PFSK-1 (cell line): ENCODE measurements at regions not wholly inside any gene's neighbourhood (a gene's known extent, or its start where the extent isn't known, plus 50 kb on each side); places are given as distances from the start of the nearest gene placed in this dataset.

Experiments used
- FOXP2 ChIP-seq: optimal IDR thresholded peaks from 2 replicates; pipeline ENCODE3; 2011; ENCODE audit warnings: borderline replicate concordance, control low read depth, inconsistent platforms; ENCODE audit not compliant: insufficient read depth; ENCODE audit errors: extremely low read length, extremely low read depth
- POLR2AphosphoS5 ChIP-seq: IDR thresholded peaks from 2 replicates; pipeline ENCODE4 v1.6.1; 2012; ENCODE audit warnings: low read depth, mild to moderate bottlenecking, control low read depth, low read length, moderate library complexity
- SIN3A ChIP-seq: IDR thresholded peaks from 2 replicates; pipeline ENCODE4 v1.6.1; 2012; ENCODE audit warnings: mild to moderate bottlenecking, low read length, moderate library complexity, borderline replicate concordance; ENCODE audit not compliant: insufficient read depth
- TAF1 ChIP-seq: IDR thresholded peaks from 2 replicates; pipeline ENCODE4 v1.6.1; 2012; ENCODE audit warnings: low read length, control low read depth, borderline replicate concordance; ENCODE audit not compliant: insufficient read depth
- TF ChIP-seq, protein P1 (sequence below), 2 experiments: IDR thresholded peaks; 2 replicates each; pipeline versions ENCODE4 v1.6.1 to v1.8.0; 2011 to 2012; ENCODE audit warnings: low read depth in 2 of 2, low read length in 2 of 2, control low read depth in 1 of 2, inconsistent platforms in 1 of 2, mild to moderate bottlenecking in 1 of 2, moderate library complexity in 1 of 2; ENCODE audit not compliant: insufficient read depth in 1 of 2

GRCh38 chr2:65630643-65631042, 198.2 kb upstream of the SPRED2 start:
- TF ChIP-seq, protein P1, sequence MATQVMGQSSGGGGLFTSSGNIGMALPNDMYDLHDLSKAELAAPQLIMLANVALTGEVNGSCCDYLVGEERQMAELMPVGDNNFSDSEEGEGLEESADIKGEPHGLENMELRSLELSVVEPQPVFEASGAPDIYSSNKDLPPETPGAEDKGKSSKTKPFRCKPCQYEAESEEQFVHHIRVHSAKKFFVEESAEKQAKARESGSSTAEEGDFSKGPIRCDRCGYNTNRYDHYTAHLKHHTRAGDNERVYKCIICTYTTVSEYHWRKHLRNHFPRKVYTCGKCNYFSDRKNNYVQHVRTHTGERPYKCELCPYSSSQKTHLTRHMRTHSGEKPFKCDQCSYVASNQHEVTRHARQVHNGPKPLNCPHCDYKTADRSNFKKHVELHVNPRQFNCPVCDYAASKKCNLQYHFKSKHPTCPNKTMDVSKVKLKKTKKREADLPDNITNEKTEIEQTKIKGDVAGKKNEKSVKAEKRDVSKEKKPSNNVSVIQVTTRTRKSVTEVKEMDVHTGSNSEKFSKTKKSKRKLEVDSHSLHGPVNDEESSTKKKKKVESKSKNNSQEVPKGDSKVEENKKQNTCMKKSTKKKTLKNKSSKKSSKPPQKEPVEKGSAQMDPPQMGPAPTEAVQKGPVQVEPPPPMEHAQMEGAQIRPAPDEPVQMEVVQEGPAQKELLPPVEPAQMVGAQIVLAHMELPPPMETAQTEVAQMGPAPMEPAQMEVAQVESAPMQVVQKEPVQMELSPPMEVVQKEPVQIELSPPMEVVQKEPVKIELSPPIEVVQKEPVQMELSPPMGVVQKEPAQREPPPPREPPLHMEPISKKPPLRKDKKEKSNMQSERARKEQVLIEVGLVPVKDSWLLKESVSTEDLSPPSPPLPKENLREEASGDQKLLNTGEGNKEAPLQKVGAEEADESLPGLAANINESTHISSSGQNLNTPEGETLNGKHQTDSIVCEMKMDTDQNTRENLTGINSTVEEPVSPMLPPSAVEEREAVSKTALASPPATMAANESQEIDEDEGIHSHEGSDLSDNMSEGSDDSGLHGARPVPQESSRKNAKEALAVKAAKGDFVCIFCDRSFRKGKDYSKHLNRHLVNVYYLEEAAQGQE (IDR thresholded peaks at IDR 0.05; ENCODE audit: insufficient read depth in 1 of 2, low read depth in 2 of 2, low read length in 2 of 2) = no peak
- TF ChIP-seq SIN3A (no peak), FOXP2 (no peak), POLR2AphosphoS5 (no peak), TAF1 (no peak)

GRCh38 chr2:65628156-65628555, 195.8 kb upstream of the SPRED2 start:
- TF ChIP-seq, protein P1 (IDR thresholded peaks at IDR 0.05; ENCODE audit: insufficient read depth in 1 of 2, low read depth in 2 of 2, low read length in 2 of 2) = no peak
- no peak for TF ChIP-seq POLR2AphosphoS5
- no peak for TF ChIP-seq SIN3A
- TF ChIP-seq FOXP2 = no peak

GRCh38 chr2:65626831-65627230, 194.4 kb upstream of the SPRED2 start:
- TF ChIP-seq FOXP2 (no peak), POLR2AphosphoS5 (no peak), TAF1 (no peak), SIN3A (no peak)
- TF ChIP-seq, protein P1 (IDR thresholded peaks at IDR 0.05; ENCODE audit: insufficient read depth in 1 of 2, low read depth in 2 of 2, low read length in 2 of 2) = no peak

GRCh38 chr2:65625982-65626381, 193.6 kb upstream of the SPRED2 start:
- TF ChIP-seq FOXP2 = no peak
- no peak for TF ChIP-seq SIN3A
- TF ChIP-seq, protein P1 (IDR thresholded peaks at IDR 0.05; ENCODE audit: insufficient read depth in 1 of 2, low read depth in 2 of 2, low read length in 2 of 2) = no peak

DNA sequence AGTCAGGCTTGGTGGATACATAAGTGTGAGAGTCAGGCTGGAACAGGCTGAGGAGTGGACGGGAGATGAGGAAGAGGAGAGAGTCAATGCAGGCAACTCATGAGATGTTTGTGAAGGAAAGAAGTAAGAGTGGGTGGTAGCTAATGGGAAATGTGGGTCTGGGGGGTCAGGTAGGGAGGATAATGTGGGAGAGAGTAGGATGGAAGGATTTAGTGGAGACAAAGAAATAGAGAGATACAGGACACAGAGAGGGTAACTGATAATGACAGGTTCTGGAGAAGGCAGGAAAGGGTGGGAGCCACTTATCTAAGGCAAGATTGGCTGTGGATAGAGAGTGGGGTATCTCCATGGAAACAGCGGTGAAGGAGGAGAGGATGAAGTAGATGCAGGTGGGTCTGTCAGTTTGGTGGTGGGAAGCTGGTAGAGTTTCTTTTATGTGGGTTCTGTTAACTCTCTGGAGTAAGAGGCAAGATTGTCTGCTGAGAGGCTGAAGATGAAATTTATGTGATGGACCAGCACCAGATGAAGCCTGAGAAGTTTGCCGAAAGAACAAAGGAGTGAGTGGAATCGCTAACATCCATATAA, 190.6 kb upstream of the SPRED2 start:
- TF ChIP-seq POLR2AphosphoS5 = no peak
- no peak for TF ChIP-seq SIN3A
- TF ChIP-seq, protein P1 (IDR thresholded peaks at IDR 0.05; ENCODE audit: insufficient read depth in 1 of 2, low read depth in 2 of 2, low read length in 2 of 2) = no peak
- TF ChIP-seq FOXP2 = no peak
- no peak for TF ChIP-seq TAF1
